ENCODE measurements at regions not wholly inside any gene's neighbourhood (a gene's known extent, or its start where the extent isn't known, plus 50 kb on each side); places are given as distances from the start of the nearest gene placed in this dataset. TPM values are rescaled to one million over a fixed set of nuclear protein-coding genes. Genes with fewer than 3 reads are reported as not detected.

Small RNA genes lying in the stretch of these regions (small RNA-seq; reads per million reads assigned to genes)
- gene RN7SL618P = not detected
